Pancreas (tissue), 10 donors: ENCODE measurements at regions not wholly inside any gene's neighbourhood (a gene's known extent, or its start where the extent isn't known, plus 50 kb on each side); places are given as distances from the start of the nearest gene placed in this dataset.

Experiments used
- ATAC-seq, 4 donors: fragments of 200-7000 bp; cut with Tn5 transposase; one replicate each; pipeline versions ENCODE4 v1.8.0 to v1.9.1; 2020; ENCODE audit warnings: mild to moderate bottlenecking in 4 of 4, moderate library complexity in 4 of 4
- DNase-seq, 6 donors: peaks; one replicate each; pipeline ENCODE4 v3.0.0-alpha.2; 2020
- FAIRE-seq: peaks from 2 replicates; lab custom pipeline; 2012; peaks lifted over from hg19 to GRCh38; lab: Jason Lieb, UNC
- H3K27ac ChIP-seq, 4 donors: fragments of 200-600 bp; sonication (generic); 1 replicate in 3 of 4; 2 replicates in 1 of 4; pipeline versions ENCODE4 v1.5.0 to v1.8.0; 2020
- H3K27me3 ChIP-seq, 4 donors: fragments of 200-600 bp; one replicate each; pipeline ENCODE4 v1.8.0; 2021
- H3K36me3 ChIP-seq, 3 donors: fragments of 200-600 bp; sonication (generic) in 1 of 3; one replicate each; pipeline versions ENCODE4 v1.5.0 to v1.8.0; 2020 to 2021
- H3K4me1 ChIP-seq, 3 donors: fragments of 200-600 bp; one replicate each; pipeline ENCODE4 v1.8.0; 2021
- H3K4me3 ChIP-seq, 4 donors: fragments of 200-600 bp; sonication (generic) in 2 of 4; one replicate each; pipeline versions ENCODE4 v1.5.0 to v1.8.0; 2020 to 2021
- H3K9me3 ChIP-seq, 4 donors: fragments of 200-600 bp; one replicate each; pipeline ENCODE4 v1.8.0; 2021
- CTCF ChIP-seq, 4 donors: fragments of 200-600 bp; sonication (generic) in 3 of 4; IDR thresholded peaks; one replicate each; pipeline versions ENCODE4 v1.5.0 to v1.8.0; 2021; ENCODE audit warnings: antibody characterized with exemption in 4 of 4
- WGBS, 2 donors: extraction: QIAGEN DNeasy Blood & Tissue Kit; methylation state at CpG; one replicate each; pipeline ENCODE4 v1.1.7; 2013; 5-methylcytosine and 5-hydroxymethylcytosine counted together
- intact Hi-C, 3 donors: fragments of 100-400 bp; cut with DNase I; formaldehyde crosslinking; loops; one replicate each; pipeline versions ENCODE4 v1.11.1 to v1.14.2; 2022
- donor health status: healthy with polysubstance abuse.
- donor health status: DM: no; HTN: no; CAD: no; lungs with moderate emphysema.
- donor health status: DM: no; HTN: no; CAD: no.
- donor health status: control.
- donor health status: control.
- donor health status: Bipolar disorder and iron deficiency.
- donor health status: DM: yes; HTN: yes; CAD: no.
- donor health status: DM: no; HTN: no; CAD: no.
- donor health status: DM: no; HTN: no; CAD: no.
- donor health status: DM: yes; HTN: yes; CAD: no.

GRCh38 chrX:69289793-69290123 lies 124.5 kb upstream of the PJA1 start:
- H3K27me3 ChIP-seq, result no peaks in the 10 kb centered on the region
- no peak for DNase-seq
- intact Hi-C loops, result loop anchor here in 1 of 3 donors (5.0 to 10.0 kb wide), 2 partner anchors 195 to 462 kb away; partner anchors contain the start of gene EFNB1
- H3K4me1 ChIP-seq, result no peaks in the 10 kb centered on the region
- no peak for TF ChIP-seq CTCF (IDR thresholded peaks at IDR 0.05)
- H3K9me3 ChIP-seq, result no peaks in the 10 kb centered on the region
- ATAC-seq, result no peak
- WGBS, 2 donors, result 86 to 100% methylated on average over 1 of the region's 1 CpG
- H3K27ac ChIP-seq, result no peak overlapping the region
- FAIRE-seq, result no peak
- H3K4me3 ChIP-seq, result no peak overlapping the region
- no peaks in the 10 kb centered on the region for H3K36me3 ChIP-seq

GRCh38 chrX:69289046-69289792 lies 124.0 kb upstream of the PJA1 start:
- H3K4me1 ChIP-seq, result no peaks in the 10 kb centered on the region
- TF ChIP-seq CTCF (IDR thresholded peaks at IDR 0.05), result no peak
- no peak overlapping the region for H3K27ac ChIP-seq
- H3K36me3 ChIP-seq, result no peaks in the 10 kb centered on the region
- FAIRE-seq (no peak), DNase-seq (no peak), ATAC-seq (no peak)
- H3K4me3 ChIP-seq, result no peak overlapping the region
- no peaks in the 10 kb centered on the region for H3K27me3 ChIP-seq
- 75 to 85% methylated on average over 11 of the region's 11 CpGs for WGBS, 2 donors
- intact Hi-C loops, result loop anchor here in 1 of 3 donors (5.0 to 10.0 kb wide), 2 partner anchors 194 to 462 kb away; partner anchors contain the start of gene EFNB1
- H3K9me3 ChIP-seq, result no peaks in the 10 kb centered on the region

- Histone ChIP-seq H3K4me3 (no peak overlapping the region), H3K36me3 (no peaks in the 10 kb centered on the region), H3K4me1 (no peaks in the 10 kb centered on the region), H3K27ac (no peak overlapping the region), H3K27me3 (peaks cover 0 to 8% (median 0%) of the 10 kb centered on the region in 4 donors), H3K9me3 (no peaks in the 10 kb centered on the region)
- ATAC-seq (no peak), DNase-seq (no peak), FAIRE-seq (no peak)
- WGBS, 2 donors, result 77 to 83% methylated on average over 3 of the region's 3 CpGs
- intact Hi-C loops, result loop anchor here in 1 of 3 donors (5.0 to 10.0 kb wide), 2 partner anchors 192 to 460 kb away; partner anchors contain the start of gene EFNB1
- TF ChIP-seq CTCF (IDR thresholded peaks at IDR 0.05), result no peak
Observed at GRCh38 chrX:69287095-69287494, 121.8 kb upstream of the PJA1 start.

- H3K9me3 ChIP-seq, result no peaks in the 10 kb centered on the region
- TF ChIP-seq CTCF (IDR thresholded peaks at IDR 0.05), result no peak
- intact Hi-C loops, result loop anchor here in 1 of 3 donors (5.0 to 10.0 kb wide), 2 partner anchors 192 to 459 kb away; partner anchors contain the start of gene EFNB1
- H3K4me3 ChIP-seq, result no peak overlapping the region
- WGBS, 2 donors, result 77 to 84% methylated on average over 6 of the region's 6 CpGs
- no peaks in the 10 kb centered on the region for H3K36me3 ChIP-seq
- ATAC-seq (no peak), DNase-seq (no peak), FAIRE-seq (no peak)
- no peak overlapping the region for H3K27ac ChIP-seq
- peaks cover 0 to 8% (median 0%) of the 10 kb centered on the region in 4 donors for H3K27me3 ChIP-seq
- H3K4me1 ChIP-seq, result no peaks in the 10 kb centered on the region
Observed at GRCh38 chrX:69286565-69286906, 121.3 kb upstream of the PJA1 start.
